ENCODE measurements at regions not wholly inside any gene's neighbourhood (a gene's known extent, or its start where the extent isn't known, plus 50 kb on each side); places are given as distances from the start of the nearest gene placed in this dataset.

DNA sequence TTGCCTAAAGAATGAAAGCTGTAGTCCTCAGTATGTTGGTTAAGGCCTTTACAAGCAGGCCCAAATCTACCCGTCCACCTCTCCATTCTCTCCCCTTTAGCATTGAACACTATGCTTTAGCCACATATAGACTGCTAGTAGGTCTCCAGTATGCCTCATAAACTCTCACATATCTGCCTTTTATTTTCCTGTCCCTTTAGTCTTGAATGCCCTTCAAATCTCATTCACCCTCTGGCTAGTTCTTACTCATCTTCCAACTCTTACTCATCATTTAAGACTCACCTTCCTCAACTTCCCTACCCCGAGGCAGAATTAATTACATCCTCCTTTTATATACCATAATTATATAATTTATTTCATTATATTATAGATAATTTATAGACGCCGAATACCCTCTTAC lies 78.7 kb upstream of the TSPAN2 start:
- H3K4me3 ChIP-seq (ENCODE audit: low read depth, low read length), result no peak overlapping the region
- H3K36me3 ChIP-seq (ENCODE audit: control insufficient read depth, insufficient read depth, low read length), result no peaks in the 10 kb centered on the region
- no peaks in the 10 kb centered on the region for H3K9me3 ChIP-seq (ENCODE audit: control insufficient read depth, insufficient read depth, low read length)
- no peaks in the 10 kb centered on the region for H3K27me3 ChIP-seq (ENCODE audit: control insufficient read depth, insufficient read depth, low read length)
- 86% methylated on average over 1 of the region's 4 CpGs for WGBS (ENCODE audit: insufficient coverage)
- no peak for DNase-seq (ENCODE audit: low read depth in 4 of 6, low spot score in 6 of 6)
- no peaks in the 10 kb centered on the region for H3K4me1 ChIP-seq (ENCODE audit: control insufficient read depth, insufficient read depth, low read length)
- no peak overlapping the region for H3K27ac ChIP-seq (ENCODE audit: low read depth, low read length)

GRCh38 chr1:115166531-115167091 lies 77.3 kb upstream of the TSPAN2 start:
- H3K4me1 ChIP-seq (ENCODE audit: control insufficient read depth, insufficient read depth, low read length), result no peaks in the 10 kb centered on the region
- H3K36me3 ChIP-seq (ENCODE audit: control insufficient read depth, insufficient read depth, low read length), result no peaks in the 10 kb centered on the region
- H3K27me3 ChIP-seq (ENCODE audit: control insufficient read depth, insufficient read depth, low read length), result no peaks in the 10 kb centered on the region
- H3K9me3 ChIP-seq (ENCODE audit: control insufficient read depth, insufficient read depth, low read length), result no peaks in the 10 kb centered on the region
- H3K27ac ChIP-seq (ENCODE audit: low read depth, low read length), result no peak overlapping the region
- no peak for DNase-seq (ENCODE audit: low read depth in 4 of 6, low spot score in 6 of 6)
- H3K4me3 ChIP-seq (ENCODE audit: low read depth, low read length), result no peak overlapping the region

DNA sequence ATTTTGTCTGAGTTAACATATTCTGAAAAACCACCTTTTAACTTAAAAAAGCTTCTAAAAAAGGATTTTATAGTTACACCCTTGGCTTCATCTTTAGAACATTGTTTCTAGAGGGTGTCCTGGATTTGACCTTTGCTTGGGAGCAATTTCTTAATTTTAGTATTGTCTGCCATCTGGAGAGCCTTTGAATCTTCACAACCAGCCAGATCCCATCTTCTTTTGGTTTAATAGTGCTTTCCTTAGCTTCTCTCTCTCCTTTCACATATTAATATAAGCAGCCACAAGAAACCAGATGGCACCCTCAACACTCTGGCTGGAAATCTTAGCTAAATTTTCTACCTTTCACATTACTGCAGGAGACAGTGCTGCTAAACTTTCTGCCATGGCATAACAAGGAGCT lies 76.5 kb upstream of the TSPAN2 start:
- Histone ChIP-seq H3K36me3 (ENCODE audit: control insufficient read depth, insufficient read depth, low read length) (no peaks in the 10 kb centered on the region), H3K4me1 (ENCODE audit: control insufficient read depth, insufficient read depth, low read length) (no peaks in the 10 kb centered on the region), H3K27ac (ENCODE audit: low read depth, low read length) (no peak overlapping the region), H3K27me3 (ENCODE audit: control insufficient read depth, insufficient read depth, low read length) (no peaks in the 10 kb centered on the region), H3K4me3 (ENCODE audit: low read depth, low read length) (no peak overlapping the region), H3K9me3 (ENCODE audit: control insufficient read depth, insufficient read depth, low read length) (no peaks in the 10 kb centered on the region)
- DNase-seq (ENCODE audit: low read depth in 4 of 6, low spot score in 6 of 6), result no peak

- Histone ChIP-seq H3K9me3 (ENCODE audit: control insufficient read depth, insufficient read depth, low read length) (no peaks in the 10 kb centered on the region), H3K36me3 (ENCODE audit: control insufficient read depth, insufficient read depth, low read length) (no peaks in the 10 kb centered on the region), H3K27ac (ENCODE audit: low read depth, low read length) (no peak overlapping the region), H3K4me1 (ENCODE audit: control insufficient read depth, insufficient read depth, low read length) (no peaks in the 10 kb centered on the region), H3K27me3 (ENCODE audit: control insufficient read depth, insufficient read depth, low read length) (no peaks in the 10 kb centered on the region), H3K4me3 (ENCODE audit: low read depth, low read length) (no peak overlapping the region)
- no peak for DNase-seq (ENCODE audit: low read depth in 4 of 6, low spot score in 6 of 6)
- 90% methylated on average over 3 of the region's 6 CpGs for WGBS (ENCODE audit: insufficient coverage)
Observed at GRCh38 chr1:115164940-115165705, 75.8 kb upstream of the TSPAN2 start.

- WGBS (ENCODE audit: insufficient coverage), result no CpG with 5 or more reads among the region's 1 CpG
- H3K27ac ChIP-seq (ENCODE audit: low read depth, low read length), result no peak overlapping the region
- no peaks in the 10 kb centered on the region for H3K4me1 ChIP-seq (ENCODE audit: control insufficient read depth, insufficient read depth, low read length)
- no peak overlapping the region for H3K4me3 ChIP-seq (ENCODE audit: low read depth, low read length)
- H3K27me3 ChIP-seq (ENCODE audit: control insufficient read depth, insufficient read depth, low read length), result no peaks in the 10 kb centered on the region
- DNase-seq (ENCODE audit: low read depth in 4 of 6, low spot score in 6 of 6), result no peak
- no peaks in the 10 kb centered on the region for H3K36me3 ChIP-seq (ENCODE audit: control insufficient read depth, insufficient read depth, low read length)
- no peaks in the 10 kb centered on the region for H3K9me3 ChIP-seq (ENCODE audit: control insufficient read depth, insufficient read depth, low read length)
Observed at GRCh38 chr1:115164484-115164883, 75.2 kb upstream of the TSPAN2 start.

- no peak for DNase-seq (ENCODE audit: low read depth in 4 of 6, low spot score in 6 of 6)
Observed at GRCh38 chr1:115160728-115161127, 71.4 kb upstream of the TSPAN2 start.

GRCh38 chr1:115159958-115160357 lies 70.7 kb upstream of the TSPAN2 start:
- Histone ChIP-seq H3K4me1 (ENCODE audit: control insufficient read depth, insufficient read depth, low read length) (no peaks in the 10 kb centered on the region), H3K27ac (ENCODE audit: low read depth, low read length) (no peak overlapping the region), H3K4me3 (ENCODE audit: low read depth, low read length) (no peak overlapping the region), H3K36me3 (ENCODE audit: control insufficient read depth, insufficient read depth, low read length) (no peaks in the 10 kb centered on the region), H3K9me3 (ENCODE audit: control insufficient read depth, insufficient read depth, low read length) (no peaks in the 10 kb centered on the region), H3K27me3 (ENCODE audit: control insufficient read depth, insufficient read depth, low read length) (no peaks in the 10 kb centered on the region)
- no peak for DNase-seq (ENCODE audit: low read depth in 4 of 6, low spot score in 6 of 6)

More at GRCh38 chr1:115160728-115161127, 71.4 kb upstream of the TSPAN2 start:
- Histone ChIP-seq H3K9me3 (ENCODE audit: control insufficient read depth, insufficient read depth, low read length) (no peaks in the 10 kb centered on the region), H3K36me3 (ENCODE audit: control insufficient read depth, insufficient read depth, low read length) (no peaks in the 10 kb centered on the region), H3K27me3 (ENCODE audit: control insufficient read depth, insufficient read depth, low read length) (no peaks in the 10 kb centered on the region), H3K27ac (ENCODE audit: low read depth, low read length) (no peak overlapping the region), H3K4me1 (ENCODE audit: control insufficient read depth, insufficient read depth, low read length) (no peaks in the 10 kb centered on the region), H3K4me3 (ENCODE audit: low read depth, low read length) (no peak overlapping the region)

GRCh38 chr1:115158181-115158580 lies 68.9 kb upstream of the TSPAN2 start:
- Histone ChIP-seq H3K4me3 (ENCODE audit: low read depth, low read length) (no peak overlapping the region), H3K36me3 (ENCODE audit: control insufficient read depth, insufficient read depth, low read length) (no peaks in the 10 kb centered on the region), H3K27ac (ENCODE audit: low read depth, low read length) (no peak overlapping the region), H3K27me3 (ENCODE audit: control insufficient read depth, insufficient read depth, low read length) (no peaks in the 10 kb centered on the region), H3K9me3 (ENCODE audit: control insufficient read depth, insufficient read depth, low read length) (no peaks in the 10 kb centered on the region), H3K4me1 (ENCODE audit: control insufficient read depth, insufficient read depth, low read length) (no peaks in the 10 kb centered on the region)
- 46% methylated on average over 2 of the region's 2 CpGs for WGBS (ENCODE audit: insufficient coverage)
- DNase-seq (ENCODE audit: low read depth in 4 of 6, low spot score in 6 of 6), result no peak

DNA sequence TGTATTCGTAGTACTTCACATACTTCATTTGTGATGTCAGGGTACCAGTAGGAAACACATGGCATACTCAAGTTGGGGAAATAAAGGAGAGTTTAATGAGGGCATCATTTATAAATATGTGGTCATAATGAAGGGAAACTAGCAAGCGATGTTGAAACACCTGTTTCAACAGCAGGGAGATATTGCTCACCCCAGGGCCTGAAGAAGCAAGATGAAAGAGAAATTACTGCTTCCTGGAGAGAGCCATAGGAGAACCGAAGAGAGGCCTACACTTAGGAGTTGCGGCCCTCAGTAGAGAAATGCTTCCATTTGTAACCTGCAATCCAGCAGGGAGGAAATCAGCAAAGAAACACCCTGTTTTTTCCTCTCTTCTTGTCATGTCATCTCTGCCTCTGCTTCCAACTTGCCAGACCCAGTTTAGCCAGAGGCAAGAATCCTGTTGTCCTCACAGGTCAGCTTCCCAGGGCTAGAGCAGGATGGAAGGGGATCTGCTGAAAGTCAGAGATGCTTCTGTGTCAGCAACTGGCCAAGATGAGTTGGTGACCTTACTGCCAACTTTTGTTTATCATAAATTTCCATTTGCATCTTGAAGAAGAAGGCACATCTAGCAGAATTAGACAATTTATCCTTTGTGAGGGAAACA lies 67.6 kb upstream of the TSPAN2 start:
- no peak for DNase-seq (ENCODE audit: low read depth in 4 of 6, low spot score in 6 of 6)
- H3K4me3 ChIP-seq (ENCODE audit: low read depth, low read length), result no peak overlapping the region
- H3K36me3 ChIP-seq (ENCODE audit: control insufficient read depth, insufficient read depth, low read length), result no peaks in the 10 kb centered on the region
- H3K27ac ChIP-seq (ENCODE audit: low read depth, low read length), result no peak overlapping the region
- no peaks in the 10 kb centered on the region for H3K27me3 ChIP-seq (ENCODE audit: control insufficient read depth, insufficient read depth, low read length)
- no peaks in the 10 kb centered on the region for H3K9me3 ChIP-seq (ENCODE audit: control insufficient read depth, insufficient read depth, low read length)
- no peaks in the 10 kb centered on the region for H3K4me1 ChIP-seq (ENCODE audit: control insufficient read depth, insufficient read depth, low read length)
- WGBS (ENCODE audit: insufficient coverage), result 86% methylated on average over 3 of the region's 4 CpGs

- Histone ChIP-seq H3K27ac (ENCODE audit: low read depth, low read length) (no peak overlapping the region), H3K27me3 (ENCODE audit: control insufficient read depth, insufficient read depth, low read length) (no peaks in the 10 kb centered on the region), H3K4me3 (ENCODE audit: low read depth, low read length) (no peak overlapping the region), H3K9me3 (ENCODE audit: control insufficient read depth, insufficient read depth, low read length) (no peaks in the 10 kb centered on the region), H3K36me3 (ENCODE audit: control insufficient read depth, insufficient read depth, low read length) (no peaks in the 10 kb centered on the region), H3K4me1 (ENCODE audit: control insufficient read depth, insufficient read depth, low read length) (no peaks in the 10 kb centered on the region)
- no peak for DNase-seq (ENCODE audit: low read depth in 4 of 6, low spot score in 6 of 6)
- WGBS (ENCODE audit: insufficient coverage), result 92% methylated on average over 4 of the region's 5 CpGs
Observed at GRCh38 chr1:115153966-115154557, 64.8 kb upstream of the TSPAN2 start.
